ENCODE measurements at regions not wholly inside any gene's neighbourhood (a gene's known extent, or its start where the extent isn't known, plus 50 kb on each side); places are given as distances from the start of the nearest gene placed in this dataset.

GRCh38 chr6:66161546-66162108, 454.6 kb upstream of the EYS start (continued):
- TF ChIP-seq, protein P1, sequence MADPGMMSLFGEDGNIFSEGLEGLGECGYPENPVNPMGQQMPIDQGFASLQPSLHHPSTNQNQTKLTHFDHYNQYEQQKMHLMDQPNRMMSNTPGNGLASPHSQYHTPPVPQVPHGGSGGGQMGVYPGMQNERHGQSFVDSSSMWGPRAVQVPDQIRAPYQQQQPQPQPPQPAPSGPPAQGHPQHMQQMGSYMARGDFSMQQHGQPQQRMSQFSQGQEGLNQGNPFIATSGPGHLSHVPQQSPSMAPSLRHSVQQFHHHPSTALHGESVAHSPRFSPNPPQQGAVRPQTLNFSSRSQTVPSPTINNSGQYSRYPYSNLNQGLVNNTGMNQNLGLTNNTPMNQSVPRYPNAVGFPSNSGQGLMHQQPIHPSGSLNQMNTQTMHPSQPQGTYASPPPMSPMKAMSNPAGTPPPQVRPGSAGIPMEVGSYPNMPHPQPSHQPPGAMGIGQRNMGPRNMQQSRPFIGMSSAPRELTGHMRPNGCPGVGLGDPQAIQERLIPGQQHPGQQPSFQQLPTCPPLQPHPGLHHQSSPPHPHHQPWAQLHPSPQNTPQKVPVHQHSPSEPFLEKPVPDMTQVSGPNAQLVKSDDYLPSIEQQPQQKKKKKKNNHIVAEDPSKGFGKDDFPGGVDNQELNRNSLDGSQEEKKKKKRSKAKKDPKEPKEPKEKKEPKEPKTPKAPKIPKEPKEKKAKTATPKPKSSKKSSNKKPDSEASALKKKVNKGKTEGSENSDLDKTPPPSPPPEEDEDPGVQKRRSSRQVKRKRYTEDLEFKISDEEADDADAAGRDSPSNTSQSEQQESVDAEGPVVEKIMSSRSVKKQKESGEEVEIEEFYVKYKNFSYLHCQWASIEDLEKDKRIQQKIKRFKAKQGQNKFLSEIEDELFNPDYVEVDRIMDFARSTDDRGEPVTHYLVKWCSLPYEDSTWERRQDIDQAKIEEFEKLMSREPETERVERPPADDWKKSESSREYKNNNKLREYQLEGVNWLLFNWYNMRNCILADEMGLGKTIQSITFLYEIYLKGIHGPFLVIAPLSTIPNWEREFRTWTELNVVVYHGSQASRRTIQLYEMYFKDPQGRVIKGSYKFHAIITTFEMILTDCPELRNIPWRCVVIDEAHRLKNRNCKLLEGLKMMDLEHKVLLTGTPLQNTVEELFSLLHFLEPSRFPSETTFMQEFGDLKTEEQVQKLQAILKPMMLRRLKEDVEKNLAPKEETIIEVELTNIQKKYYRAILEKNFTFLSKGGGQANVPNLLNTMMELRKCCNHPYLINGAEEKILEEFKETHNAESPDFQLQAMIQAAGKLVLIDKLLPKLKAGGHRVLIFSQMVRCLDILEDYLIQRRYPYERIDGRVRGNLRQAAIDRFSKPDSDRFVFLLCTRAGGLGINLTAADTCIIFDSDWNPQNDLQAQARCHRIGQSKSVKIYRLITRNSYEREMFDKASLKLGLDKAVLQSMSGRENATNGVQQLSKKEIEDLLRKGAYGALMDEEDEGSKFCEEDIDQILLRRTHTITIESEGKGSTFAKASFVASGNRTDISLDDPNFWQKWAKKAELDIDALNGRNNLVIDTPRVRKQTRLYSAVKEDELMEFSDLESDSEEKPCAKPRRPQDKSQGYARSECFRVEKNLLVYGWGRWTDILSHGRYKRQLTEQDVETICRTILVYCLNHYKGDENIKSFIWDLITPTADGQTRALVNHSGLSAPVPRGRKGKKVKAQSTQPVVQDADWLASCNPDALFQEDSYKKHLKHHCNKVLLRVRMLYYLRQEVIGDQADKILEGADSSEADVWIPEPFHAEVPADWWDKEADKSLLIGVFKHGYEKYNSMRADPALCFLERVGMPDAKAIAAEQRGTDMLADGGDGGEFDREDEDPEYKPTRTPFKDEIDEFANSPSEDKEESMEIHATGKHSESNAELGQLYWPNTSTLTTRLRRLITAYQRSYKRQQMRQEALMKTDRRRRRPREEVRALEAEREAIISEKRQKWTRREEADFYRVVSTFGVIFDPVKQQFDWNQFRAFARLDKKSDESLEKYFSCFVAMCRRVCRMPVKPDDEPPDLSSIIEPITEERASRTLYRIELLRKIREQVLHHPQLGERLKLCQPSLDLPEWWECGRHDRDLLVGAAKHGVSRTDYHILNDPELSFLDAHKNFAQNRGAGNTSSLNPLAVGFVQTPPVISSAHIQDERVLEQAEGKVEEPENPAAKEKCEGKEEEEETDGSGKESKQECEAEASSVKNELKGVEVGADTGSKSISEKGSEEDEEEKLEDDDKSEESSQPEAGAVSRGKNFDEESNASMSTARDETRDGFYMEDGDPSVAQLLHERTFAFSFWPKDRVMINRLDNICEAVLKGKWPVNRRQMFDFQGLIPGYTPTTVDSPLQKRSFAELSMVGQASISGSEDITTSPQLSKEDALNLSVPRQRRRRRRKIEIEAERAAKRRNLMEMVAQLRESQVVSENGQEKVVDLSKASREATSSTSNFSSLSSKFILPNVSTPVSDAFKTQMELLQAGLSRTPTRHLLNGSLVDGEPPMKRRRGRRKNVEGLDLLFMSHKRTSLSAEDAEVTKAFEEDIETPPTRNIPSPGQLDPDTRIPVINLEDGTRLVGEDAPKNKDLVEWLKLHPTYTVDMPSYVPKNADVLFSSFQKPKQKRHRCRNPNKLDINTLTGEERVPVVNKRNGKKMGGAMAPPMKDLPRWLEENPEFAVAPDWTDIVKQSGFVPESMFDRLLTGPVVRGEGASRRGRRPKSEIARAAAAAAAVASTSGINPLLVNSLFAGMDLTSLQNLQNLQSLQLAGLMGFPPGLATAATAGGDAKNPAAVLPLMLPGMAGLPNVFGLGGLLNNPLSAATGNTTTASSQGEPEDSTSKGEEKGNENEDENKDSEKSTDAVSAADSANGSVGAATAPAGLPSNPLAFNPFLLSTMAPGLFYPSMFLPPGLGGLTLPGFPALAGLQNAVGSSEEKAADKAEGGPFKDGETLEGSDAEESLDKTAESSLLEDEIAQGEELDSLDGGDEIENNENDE (IDR thresholded peaks at IDR 0.05; ENCODE audit: insufficient replicate concordance, low read length), result no peak

Measured in H1 (cell line).